GM23338 (cell line): ENCODE measurements at regions not wholly inside any gene's neighbourhood (a gene's known extent, or its start where the extent isn't known, plus 50 kb on each side); places are given as distances from the start of the nearest gene placed in this dataset.

ENCODE experiments used
- ATAC-seq: fragments of 200-7000 bp; cut with Tn5 transposase; 3 replicates; pipeline ENCODE4 v1.9.1; 2020
- DNase-seq: peaks from one replicate; pipeline ENCODE4 v3.0.0-alpha.2; 2015; ENCODE audit warnings: low spot score
- H2AFZ ChIP-seq: fragments of 200-600 bp; sonication (generic); 2 replicates; pipeline ENCODE4 v1.8.0; 2016; ENCODE audit warnings: antibody characterized with exemption, mild to moderate bottlenecking, moderate library complexity
- H3F3A ChIP-seq: fragments of 200-600 bp; sonication (generic); replicated peaks from 2 replicates; pipeline ENCODE4 v1.8.0; 2017; ENCODE audit warnings: antibody characterized with exemption, mixed run types, low read depth
- H3K27ac ChIP-seq: fragments of 200-600 bp; sonication (generic); 2 replicates; pipeline ENCODE4 v1.6.1; 2016; ENCODE audit warnings: low read depth
- H3K27me3 ChIP-seq: fragments of 200-600 bp; sonication (generic); 2 replicates; pipeline ENCODE4 v1.8.0; 2016; ENCODE audit warnings: mild to moderate bottlenecking, mixed run types, moderate library complexity; ENCODE audit not compliant: insufficient read depth
- H3K36me3 ChIP-seq: fragments of 200-600 bp; sonication (generic); 2 replicates; pipeline ENCODE4 v1.8.0; 2016; ENCODE audit warnings: mild to moderate bottlenecking; ENCODE audit not compliant: insufficient read depth
- H3K4me1 ChIP-seq: fragments of 200-600 bp; sonication (generic); 2 replicates; pipeline ENCODE4 v1.8.0; 2016; ENCODE audit warnings: mild to moderate bottlenecking, moderate library complexity; ENCODE audit not compliant: insufficient read depth
- H3K4me2 ChIP-seq: fragments of 200-600 bp; sonication (generic); 2 replicates; pipeline ENCODE4 v1.7.1; 2017; ENCODE audit warnings: mixed run types
- H3K4me3 ChIP-seq: fragments of 200-600 bp; sonication (generic); 2 replicates; pipeline ENCODE4 v1.6.1; 2016; ENCODE audit warnings: mixed run types
- H3K79me2 ChIP-seq: fragments of 200-600 bp; sonication (generic); replicated peaks from 2 replicates; pipeline ENCODE4 v1.8.0; 2017; ENCODE audit warnings: mild to moderate bottlenecking; ENCODE audit not compliant: insufficient read depth
- H3K9me2 ChIP-seq: fragments of 200-600 bp; sonication (generic); 2 replicates; pipeline ENCODE4 v1.8.0; 2017; ENCODE audit not compliant: insufficient read depth
- H4K20me1 ChIP-seq: fragments of 200-600 bp; sonication (generic); replicated peaks from 2 replicates; pipeline ENCODE4 v1.8.0; 2017; ENCODE audit warnings: mild to moderate bottlenecking; ENCODE audit not compliant: insufficient read depth
- H3K27ac Mint-ChIP-seq: 2 replicates; pipeline ENCODE4 v1.8.0; 2020; ENCODE audit warnings: inconsistent platforms, mild to moderate bottlenecking, moderate library complexity, mixed read lengths
- H3K27me3 Mint-ChIP-seq: 3 replicates; pipeline ENCODE4 v1.8.0; 2022; ENCODE audit warnings: low read depth, mild to moderate bottlenecking, moderate library complexity, mixed read lengths, inconsistent platforms; ENCODE audit not compliant: insufficient read depth, poor library complexity
- H3K36me3 Mint-ChIP-seq: 3 replicates; pipeline ENCODE4 v1.8.0; 2021; ENCODE audit warnings: low read depth, mild to moderate bottlenecking, inconsistent platforms, moderate library complexity, mixed read lengths
- H3K4me1 Mint-ChIP-seq: 3 replicates; pipeline ENCODE4 v1.8.0; 2020; ENCODE audit warnings: mild to moderate bottlenecking, inconsistent platforms, mixed read lengths
- H3K4me3 Mint-ChIP-seq: 3 replicates; pipeline ENCODE4 v1.8.0; 2021; ENCODE audit warnings: moderate library complexity, mild to moderate bottlenecking, inconsistent platforms, mixed read lengths
- H3K9me3 Mint-ChIP-seq: 3 replicates; pipeline ENCODE4 v1.8.0; 2020; ENCODE audit warnings: moderate library complexity, mild to moderate bottlenecking, inconsistent platforms, mixed read lengths
- CREB1 ChIP-seq: fragments of 250-450 bp; sonication (Bioruptor Pico); IDR thresholded peaks from 2 replicates; pipeline ENCODE4 v1.5.0; 2020; ENCODE audit warnings: low read depth, mild to moderate bottlenecking, moderate library complexity
- CTCF ChIP-seq, 2 experiments: fragments of 200-600 bp in 1 of 2; sonication (generic) in 1 of 2; conservative IDR thresholded peaks; 2 replicates each; pipeline versions ENCODE4 v1.5.1 to v1.6.1; 2016 to 2017; ENCODE audit warnings: antibody characterized with exemption in 2 of 2, low read depth in 2 of 2, mild to moderate bottlenecking in 2 of 2, moderate library complexity in 1 of 2
- ETS1 ChIP-seq: IDR thresholded peaks from 2 replicates; pipeline ENCODE4 v1.6.1; 2016; ENCODE audit warnings: antibody characterized with exemption
- EZH2 ChIP-seq: fragments of 200-600 bp; sonication (generic); IDR thresholded peaks from one replicate; pipeline ENCODE4 v1.8.0; 2017; ENCODE audit warnings: antibody characterized with exemption, mild to moderate bottlenecking, low read depth; ENCODE audit not compliant: unreplicated experiment
- EZH2phosphoT487 ChIP-seq: fragments of 200-600 bp; sonication (generic); IDR thresholded peaks from one replicate; pipeline ENCODE4 v1.8.1; 2018; ENCODE audit warnings: antibody characterized with exemption; ENCODE audit not compliant: unreplicated experiment
- POLR2AphosphoS5 ChIP-seq: IDR thresholded peaks from 2 replicates; pipeline ENCODE4 v1.6.1; 2016; ENCODE audit warnings: antibody characterized with exemption, low read depth
- TF ChIP-seq, protein P1 (sequence below): IDR thresholded peaks from one replicate; pipeline ENCODE4 v1.6.1; 2018; ENCODE audit warnings: antibody characterized with exemption; ENCODE audit not compliant: unreplicated experiment

- TF ChIP-seq CTCF (conservative IDR thresholded peaks at IDR 0.05; ENCODE audit: low read depth in 2 of 2) (no peak), CREB1 (CRISPR knock-in tag) (no peak), POLR2AphosphoS5 (no peak), ETS1 (no peak), EZH2 (no peak)
These were observed 223.5 kb downstream of the BTG1 start (continued) for GRCh38 chr12:91922139-91922538.

GRCh38 chr12:91921555-91921954 is 224.1 kb downstream of the BTG1 start:
- no peaks in the 10 kb centered on the region for H4K20me1 ChIP-seq
- TF ChIP-seq POLR2AphosphoS5: no peak
- Mint-ChIP-seq H3K27me3 (no peaks in the 10 kb centered on the region), H3K27ac (no peak overlapping the region), H3K4me1 (peaks cover 4% of the 10 kb centered on the region; the same call in 1 of the 3 replicates), H3K36me3 (no peaks in the 10 kb centered on the region), H3K9me3 (no peaks in the 10 kb centered on the region), H3K4me3 (no peak overlapping the region)
- no peak overlapping the region for H3K27ac ChIP-seq
- 0 out of 2 replicates have a peak overlapping the region, but pooled peaks have one; percentile 38 for H2AFZ ChIP-seq
- no peaks in the 10 kb centered on the region for H3K79me2 ChIP-seq
- no peaks in the 10 kb centered on the region for H3F3A ChIP-seq
- DNase-seq (no peak), ATAC-seq (no peak)
- no peaks in the 10 kb centered on the region for H3K36me3 ChIP-seq
- H3K9me2 ChIP-seq: no peaks in the 10 kb centered on the region
- H3K27me3 ChIP-seq: no peaks in the 10 kb centered on the region
- no peak overlapping the region for H3K4me3 ChIP-seq
- H3K4me1 ChIP-seq: no peaks in the 10 kb centered on the region
- no peak overlapping the region for H3K4me2 ChIP-seq

DNA sequence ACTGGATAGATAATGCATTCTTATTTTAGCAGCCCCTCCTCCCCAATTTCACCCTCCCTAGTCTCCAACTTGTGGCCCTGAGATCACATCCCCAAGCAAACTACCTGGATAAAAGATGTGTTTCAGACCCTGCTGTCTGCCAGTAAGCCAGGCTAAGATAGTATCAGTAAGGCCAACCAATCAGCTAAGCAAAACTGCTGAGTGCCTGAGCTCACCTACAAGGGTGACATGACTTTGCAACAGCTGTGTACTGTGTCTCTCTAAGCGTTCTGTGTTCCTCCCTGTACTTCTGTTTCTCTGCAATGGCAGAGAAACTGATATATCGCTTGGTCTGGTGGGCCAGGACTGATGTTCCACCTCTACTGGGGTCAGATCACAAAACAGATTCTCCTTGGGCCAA is 224.9 kb downstream of the BTG1 start:
- H3K27me3 ChIP-seq: no peaks in the 10 kb centered on the region
- no peaks in the 10 kb centered on the region for H3F3A ChIP-seq
- H3K36me3 Mint-ChIP-seq: no peaks in the 10 kb centered on the region
- no peak overlapping the region; the same call in 1 of the 2 replicates for H2AFZ ChIP-seq
- H3K27ac ChIP-seq: no peak overlapping the region
- peaks cover 4% of the 10 kb centered on the region; the same call in 1 of the 3 replicates for H3K4me1 Mint-ChIP-seq
- DNase-seq (no peak), ATAC-seq (no peak)
- H3K4me2 ChIP-seq: no peak overlapping the region
- H3K79me2 ChIP-seq: no peaks in the 10 kb centered on the region
- H3K27ac Mint-ChIP-seq: no peak overlapping the region
- H3K4me3 ChIP-seq: no peak overlapping the region
- no peaks in the 10 kb centered on the region for H3K9me2 ChIP-seq
- TF ChIP-seq, protein P1, sequence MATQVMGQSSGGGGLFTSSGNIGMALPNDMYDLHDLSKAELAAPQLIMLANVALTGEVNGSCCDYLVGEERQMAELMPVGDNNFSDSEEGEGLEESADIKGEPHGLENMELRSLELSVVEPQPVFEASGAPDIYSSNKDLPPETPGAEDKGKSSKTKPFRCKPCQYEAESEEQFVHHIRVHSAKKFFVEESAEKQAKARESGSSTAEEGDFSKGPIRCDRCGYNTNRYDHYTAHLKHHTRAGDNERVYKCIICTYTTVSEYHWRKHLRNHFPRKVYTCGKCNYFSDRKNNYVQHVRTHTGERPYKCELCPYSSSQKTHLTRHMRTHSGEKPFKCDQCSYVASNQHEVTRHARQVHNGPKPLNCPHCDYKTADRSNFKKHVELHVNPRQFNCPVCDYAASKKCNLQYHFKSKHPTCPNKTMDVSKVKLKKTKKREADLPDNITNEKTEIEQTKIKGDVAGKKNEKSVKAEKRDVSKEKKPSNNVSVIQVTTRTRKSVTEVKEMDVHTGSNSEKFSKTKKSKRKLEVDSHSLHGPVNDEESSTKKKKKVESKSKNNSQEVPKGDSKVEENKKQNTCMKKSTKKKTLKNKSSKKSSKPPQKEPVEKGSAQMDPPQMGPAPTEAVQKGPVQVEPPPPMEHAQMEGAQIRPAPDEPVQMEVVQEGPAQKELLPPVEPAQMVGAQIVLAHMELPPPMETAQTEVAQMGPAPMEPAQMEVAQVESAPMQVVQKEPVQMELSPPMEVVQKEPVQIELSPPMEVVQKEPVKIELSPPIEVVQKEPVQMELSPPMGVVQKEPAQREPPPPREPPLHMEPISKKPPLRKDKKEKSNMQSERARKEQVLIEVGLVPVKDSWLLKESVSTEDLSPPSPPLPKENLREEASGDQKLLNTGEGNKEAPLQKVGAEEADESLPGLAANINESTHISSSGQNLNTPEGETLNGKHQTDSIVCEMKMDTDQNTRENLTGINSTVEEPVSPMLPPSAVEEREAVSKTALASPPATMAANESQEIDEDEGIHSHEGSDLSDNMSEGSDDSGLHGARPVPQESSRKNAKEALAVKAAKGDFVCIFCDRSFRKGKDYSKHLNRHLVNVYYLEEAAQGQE: no peak
- no peak for TF ChIP-seq EZH2phosphoT487
- H3K4me3 Mint-ChIP-seq: no peak overlapping the region
- no peaks in the 10 kb centered on the region for H3K4me1 ChIP-seq
- no peaks in the 10 kb centered on the region for H3K27me3 Mint-ChIP-seq
- no peaks in the 10 kb centered on the region for H4K20me1 ChIP-seq
- H3K36me3 ChIP-seq: no peaks in the 10 kb centered on the region
- no peaks in the 10 kb centered on the region for H3K9me3 Mint-ChIP-seq
